ENCODE measurements at regions not wholly inside any gene's neighbourhood (a gene's known extent, or its start where the extent isn't known, plus 50 kb on each side); places are given as distances from the start of the nearest gene placed in this dataset.

DNA sequence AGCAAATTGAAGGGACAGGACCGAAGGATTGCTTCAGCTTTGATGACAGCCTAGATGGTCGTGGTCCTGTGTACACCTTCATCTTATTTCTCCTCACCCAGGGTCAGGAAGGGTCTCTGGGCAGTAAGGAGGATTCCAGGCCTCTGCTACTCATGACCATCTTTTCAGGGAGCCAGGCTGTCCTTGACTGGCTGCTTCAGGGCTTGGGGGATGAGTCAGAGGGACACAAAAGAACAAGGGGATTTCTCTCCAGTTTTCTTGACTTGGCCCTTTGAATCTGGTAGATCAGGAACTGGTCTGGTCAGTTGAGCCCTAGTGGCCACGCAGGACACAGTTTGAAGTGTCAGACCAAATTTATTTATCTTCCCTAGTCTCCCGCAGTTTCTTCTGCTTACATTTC lies 402.1 kb upstream of the CHD6 start:
- no peak for TF ChIP-seq BHLHE40 (IDR thresholded peaks at IDR 0.05; ENCODE audit: borderline replicate concordance)
- TF ChIP-seq LEF1 (IDR thresholded peaks at IDR 0.05; ENCODE audit: borderline replicate concordance): no peak
- TF ChIP-seq ELF4 (IDR thresholded peaks at IDR 0.05): no peak
- no peak for DNase-seq (ENCODE audit: extremely low spot score)
- POLR2A ChIA-PET: no interaction called here
- CTCF ChIA-PET: no interaction called here

DNA sequence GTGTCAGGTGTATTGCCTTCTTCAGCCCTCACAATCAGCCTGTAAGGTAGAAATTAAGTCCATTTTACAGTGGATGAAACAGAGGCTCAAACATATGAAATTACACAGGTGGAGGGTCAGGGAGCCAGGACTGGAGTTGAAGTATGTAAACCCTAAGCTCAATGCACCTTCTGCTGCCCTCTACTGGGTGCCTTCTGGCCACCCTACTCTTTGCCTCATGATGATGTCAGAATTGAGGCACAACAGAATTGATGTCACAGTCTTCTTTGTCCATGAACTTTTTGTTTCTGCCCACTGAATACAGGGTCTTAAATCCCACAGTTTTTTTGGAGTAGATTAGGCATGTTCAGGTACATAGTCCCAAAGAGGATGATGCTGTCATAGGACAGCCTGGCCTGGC lies 400.8 kb upstream of the CHD6 start:
- POLR2A ChIA-PET: no interaction called here
- CTCF ChIA-PET: no interaction called here
- DNase-seq (ENCODE audit: extremely low spot score): no peak

DNA sequence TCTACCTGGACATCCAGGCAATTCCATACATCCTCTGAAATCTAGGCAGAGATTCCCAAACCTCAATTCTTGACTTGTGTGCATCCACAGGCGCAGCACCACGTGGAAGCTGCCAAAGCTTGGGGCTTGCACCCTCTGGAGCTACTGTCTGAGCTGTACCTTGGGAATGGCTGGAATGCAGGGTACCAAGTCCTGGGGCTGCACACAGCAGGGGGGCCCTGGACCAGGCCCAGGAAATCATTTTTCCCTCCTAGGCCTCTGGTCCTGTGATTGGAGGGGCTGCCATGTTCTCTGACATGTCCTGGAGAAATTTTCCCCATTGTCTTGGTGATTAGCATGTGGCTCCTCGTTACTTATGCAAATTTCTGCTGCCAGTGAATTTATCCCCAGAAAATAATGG lies 391.9 kb upstream of the CHD6 start:
- CTCF ChIA-PET: no interaction called here
- POLR2A ChIA-PET: no interaction called here

More for the DNA sequence above, 400.8 kb upstream of the CHD6 start:
- TF ChIP-seq ARNT (IDR thresholded peaks at IDR 0.05): no peak
- no peak for TF ChIP-seq NFRKB (IDR thresholded peaks at IDR 0.05)
- no peak for TF ChIP-seq SUZ12 (IDR thresholded peaks at IDR 0.05)
- TF ChIP-seq FOXM1 (IDR thresholded peaks at IDR 0.05; ENCODE audit: borderline replicate concordance): no peak
- no peak for TF ChIP-seq TARDBP (IDR thresholded peaks at IDR 0.05)
- no peak for TF ChIP-seq FOXA1 (IDR thresholded peaks at IDR 0.05)
- TF ChIP-seq HDGF (IDR thresholded peaks at IDR 0.05; ENCODE audit: borderline replicate concordance): no peak
- no peak for TF ChIP-seq ZNF384 (IDR thresholded peaks at IDR 0.05)
- no peak for TF ChIP-seq SP1 (IDR thresholded peaks at IDR 0.05)
- TF ChIP-seq LEF1 (IDR thresholded peaks at IDR 0.05; ENCODE audit: borderline replicate concordance): no peak
- TF ChIP-seq ELF4 (IDR thresholded peaks at IDR 0.05): no peak
- TF ChIP-seq BHLHE40 (IDR thresholded peaks at IDR 0.05; ENCODE audit: borderline replicate concordance): no peak
- TF ChIP-seq, protein P1, sequence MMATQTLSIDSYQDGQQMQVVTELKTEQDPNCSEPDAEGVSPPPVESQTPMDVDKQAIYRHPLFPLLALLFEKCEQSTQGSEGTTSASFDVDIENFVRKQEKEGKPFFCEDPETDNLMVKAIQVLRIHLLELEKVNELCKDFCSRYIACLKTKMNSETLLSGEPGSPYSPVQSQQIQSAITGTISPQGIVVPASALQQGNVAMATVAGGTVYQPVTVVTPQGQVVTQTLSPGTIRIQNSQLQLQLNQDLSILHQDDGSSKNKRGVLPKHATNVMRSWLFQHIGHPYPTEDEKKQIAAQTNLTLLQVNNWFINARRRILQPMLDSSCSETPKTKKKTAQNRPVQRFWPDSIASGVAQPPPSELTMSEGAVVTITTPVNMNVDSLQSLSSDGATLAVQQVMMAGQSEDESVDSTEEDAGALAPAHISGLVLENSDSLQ (IDR thresholded peaks at IDR 0.05): no peak
- no peak for TF ChIP-seq FOXK2 (IDR thresholded peaks at IDR 0.05)
- no peak for TF ChIP-seq CTBP1 (IDR thresholded peaks at IDR 0.05; ENCODE audit: borderline replicate concordance)
- TF ChIP-seq L3MBTL2 (conservative IDR thresholded peaks at IDR 0.05): no peak

DNA sequence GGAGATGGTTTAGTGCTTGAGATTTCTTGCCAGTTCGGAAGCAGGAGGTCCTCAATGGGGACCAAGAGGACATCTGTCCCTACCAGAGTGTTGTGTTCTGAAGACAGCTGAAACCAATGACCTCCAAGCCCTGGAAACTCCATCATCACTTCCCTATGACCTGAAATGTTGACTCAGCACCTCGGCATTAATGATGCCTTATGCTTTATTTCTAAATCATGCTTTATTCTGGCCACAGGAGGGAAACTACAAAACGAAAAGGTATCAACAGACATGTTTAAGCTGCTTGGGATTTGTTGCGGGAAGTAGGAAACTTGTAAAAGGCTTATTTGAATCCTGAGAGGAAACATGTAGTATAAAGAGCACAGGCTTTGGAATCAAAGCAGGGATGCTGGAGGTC lies 389.1 kb upstream of the CHD6 start:
- ChIA-PET POLR2A (no interaction called here), CTCF (interaction anchor here (0.6 kb wide), 1 partner anchor 14 kb away, joined by 3 read pairs; no protein-coding TSS in a partner anchor)
- no peak for DNase-seq (ENCODE audit: extremely low spot score)
- TF ChIP-seq FOXK2 (IDR thresholded peaks at IDR 0.05) (no peak), NFRKB (IDR thresholded peaks at IDR 0.05) (no peak), SUZ12 (IDR thresholded peaks at IDR 0.05) (no peak), ELF4 (IDR thresholded peaks at IDR 0.05) (no peak), LEF1 (IDR thresholded peaks at IDR 0.05; ENCODE audit: borderline replicate concordance) (no peak)

More for the DNA sequence above, 391.9 kb upstream of the CHD6 start:
- DNase-seq (ENCODE audit: extremely low spot score): no peak
- TF ChIP-seq SUZ12 (IDR thresholded peaks at IDR 0.05) (no peak), NFRKB (IDR thresholded peaks at IDR 0.05) (no peak), TARDBP (IDR thresholded peaks at IDR 0.05) (no peak), ZNF384 (IDR thresholded peaks at IDR 0.05) (no peak), L3MBTL2 (conservative IDR thresholded peaks at IDR 0.05) (no peak), HDGF (IDR thresholded peaks at IDR 0.05; ENCODE audit: borderline replicate concordance) (no peak), FOXA1 (IDR thresholded peaks at IDR 0.05) (no peak), FOXK2 (IDR thresholded peaks at IDR 0.05) (no peak), SP1 (IDR thresholded peaks at IDR 0.05) (no peak), FOXM1 (IDR thresholded peaks at IDR 0.05; ENCODE audit: borderline replicate concordance) (no peak), LEF1 (IDR thresholded peaks at IDR 0.05; ENCODE audit: borderline replicate concordance) (no peak), ELF4 (IDR thresholded peaks at IDR 0.05) (no peak), CTBP1 (IDR thresholded peaks at IDR 0.05; ENCODE audit: borderline replicate concordance) (no peak), BHLHE40 (IDR thresholded peaks at IDR 0.05; ENCODE audit: borderline replicate concordance) (no peak), ARNT (IDR thresholded peaks at IDR 0.05) (no peak)
- TF ChIP-seq, protein P1 (IDR thresholded peaks at IDR 0.05): no peak

DNA sequence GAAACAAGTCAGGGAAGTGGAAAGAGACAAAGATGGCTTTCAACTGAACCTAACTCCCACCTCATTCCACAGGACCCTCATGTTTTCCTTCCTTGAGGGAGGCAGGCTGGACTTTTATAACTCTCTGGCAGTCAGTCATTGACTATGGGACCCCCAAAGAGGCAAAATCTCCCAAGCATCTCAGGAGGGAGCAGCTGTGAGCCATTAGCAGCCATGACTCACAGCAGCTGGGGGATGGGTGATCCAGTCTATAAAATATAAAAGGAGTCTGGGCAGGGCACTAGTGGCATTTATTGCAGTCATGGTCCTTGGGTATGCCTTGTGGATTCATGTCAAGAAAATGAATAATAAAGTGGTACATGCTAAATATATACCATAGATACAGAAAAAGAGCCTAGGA lies 387.0 kb upstream of the CHD6 start:
- no peak for DNase-seq (ENCODE audit: extremely low spot score)
- CTCF ChIA-PET: no interaction called here
- POLR2A ChIA-PET: no interaction called here
- TF ChIP-seq FOXK2 (IDR thresholded peaks at IDR 0.05) (no peak), TARDBP (IDR thresholded peaks at IDR 0.05) (no peak), FOXA1 (IDR thresholded peaks at IDR 0.05) (no peak), BHLHE40 (IDR thresholded peaks at IDR 0.05; ENCODE audit: borderline replicate concordance) (no peak), CTBP1 (IDR thresholded peaks at IDR 0.05; ENCODE audit: borderline replicate concordance) (no peak), HDGF (IDR thresholded peaks at IDR 0.05; ENCODE audit: borderline replicate concordance) (no peak), LEF1 (IDR thresholded peaks at IDR 0.05; ENCODE audit: borderline replicate concordance) (no peak)
- TF ChIP-seq, protein P1 (IDR thresholded peaks at IDR 0.05): no peak

GRCh38 chr20:42003380-42003779 lies 385.2 kb upstream of the CHD6 start:
- TF ChIP-seq LEF1 (IDR thresholded peaks at IDR 0.05; ENCODE audit: borderline replicate concordance) (no peak), FOXA1 (IDR thresholded peaks at IDR 0.05) (no peak), FOXM1 (IDR thresholded peaks at IDR 0.05; ENCODE audit: borderline replicate concordance) (no peak)
- ChIA-PET CTCF (no interaction called here), POLR2A (no interaction called here)
- no peak for DNase-seq (ENCODE audit: extremely low spot score)
